Colonic mucosa (tissue), 4 donors: ENCODE measurements at regions not wholly inside any gene's neighbourhood (a gene's known extent, or its start where the extent isn't known, plus 50 kb on each side); places are given as distances from the start of the nearest gene placed in this dataset.
"Not testable (repeated sequence)": the region's sequence is repeated elsewhere in the genome, so short reads cannot be mapped to it uniquely, and the experiment has no call there.

Experiments used
- DNase-seq: peaks from one replicate; pipeline ENCODE4 v3.0.0-alpha.2; 2020
- H3K27ac ChIP-seq: fragments of 200-600 bp; one replicate; pipeline ENCODE4 v1.8.0; 2021
- H3K27me3 ChIP-seq: fragments of 200-600 bp; one replicate; pipeline ENCODE4 v1.8.0; 2021
- H3K36me3 ChIP-seq: fragments of 200-600 bp; one replicate; pipeline ENCODE4 v1.8.0; 2021
- H3K4me1 ChIP-seq: fragments of 200-600 bp; one replicate; pipeline ENCODE4 v1.8.0; 2021; ENCODE audit warnings: mild to moderate bottlenecking
- H3K4me3 ChIP-seq: fragments of 200-600 bp; one replicate; pipeline ENCODE4 v1.8.0; 2021
- H3K9ac ChIP-seq, 2 donors: one replicate each; pipeline ENCODE4 v1.7.0; 2013; ENCODE audit warnings: control low read depth in 2 of 2, low read depth in 2 of 2, low read length in 2 of 2
- H3K9me3 ChIP-seq: fragments of 200-600 bp; one replicate; pipeline ENCODE4 v1.8.0; 2021
- CTCF ChIP-seq: fragments of 200-600 bp; IDR thresholded peaks from one replicate; pipeline ENCODE4 v1.8.0; 2022; ENCODE audit warnings: antibody characterized with exemption, mild to moderate bottlenecking
- intact Hi-C: fragments of 100-400 bp; cut with DNase I; formaldehyde crosslinking; loops from one replicate; pipeline ENCODE4 v1.14.1; 2022
- donor health status: healthy.
- donor health status: DM: no; HTN: no; CAD: no.
- donor health status: DM: no; HTN: no; CAD: no.

- TF ChIP-seq CTCF: no peak
- H3K27me3 ChIP-seq: no peaks in the 10 kb centered on the region
- peak overlapping the region; percentile 34 for H3K27ac ChIP-seq
- DNase-seq: peak; percentile 62
- H3K4me1 ChIP-seq: no peaks in the 10 kb centered on the region
- no peaks in the 10 kb centered on the region for H3K9me3 ChIP-seq
- intact Hi-C loops: no loop called here
- no peaks in the 10 kb centered on the region for H3K36me3 ChIP-seq
- peak overlapping the region in 1 of 2 donors; percentile 17 for H3K9ac ChIP-seq
- no peak overlapping the region for H3K4me3 ChIP-seq
Measured at GRCh38 chr12:124159655-124160054, 135.2 kb upstream of the RFLNA start.

- Histone ChIP-seq H3K27me3 (no peaks in the 10 kb centered on the region), H3K36me3 (no peaks in the 10 kb centered on the region), H3K27ac (peak overlapping the region; percentile 34), H3K4me1 (no peaks in the 10 kb centered on the region), H3K4me3 (no peak overlapping the region), H3K9ac (peak overlapping the region in 1 of 2 donors; percentile 17), H3K9me3 (no peaks in the 10 kb centered on the region)
- no peak for TF ChIP-seq CTCF
- intact Hi-C loops: no loop called here
- DNase-seq: no peak
Measured at GRCh38 chr12:124160097-124160756, 134.7 kb upstream of the RFLNA start.

- H3K4me1 ChIP-seq, DNase-seq, H3K4me3 ChIP-seq, H3K27ac ChIP-seq, intact Hi-C loops, H3K9me3 ChIP-seq, H3K36me3 ChIP-seq, H3K27me3 ChIP-seq, H3K9ac ChIP-seq: not testable (repeated sequence)
Measured at GRCh38 chr12:124161402-124161801, 133.5 kb upstream of the RFLNA start.

- intact Hi-C loops: no loop called here
- Histone ChIP-seq H3K4me1 (no peaks in the 10 kb centered on the region), H3K27me3 (no peaks in the 10 kb centered on the region), H3K9me3 (no peaks in the 10 kb centered on the region), H3K36me3 (no peaks in the 10 kb centered on the region), H3K27ac (peak overlapping the region; percentile 43), H3K4me3 (no peak overlapping the region), H3K9ac (no peak overlapping the region)
- peak; percentile 71 for DNase-seq
- TF ChIP-seq CTCF: no peak
Measured at GRCh38 chr12:124162151-124163110, 132.5 kb upstream of the RFLNA start.

- Histone ChIP-seq H3K27me3 (no peaks in the 10 kb centered on the region), H3K27ac (no peak overlapping the region), H3K36me3 (no peaks in the 10 kb centered on the region), H3K4me3 (no peak overlapping the region), H3K9ac (no peak overlapping the region), H3K4me1 (no peaks in the 10 kb centered on the region), H3K9me3 (no peaks in the 10 kb centered on the region)
- no peak for DNase-seq
- intact Hi-C loops: no loop called here
- no peak for TF ChIP-seq CTCF
Measured at GRCh38 chr12:124165695-124166094, 129.2 kb upstream of the RFLNA start.

GRCh38 chr12:124167141-124167540 lies 127.8 kb upstream of the RFLNA start:
- no peaks in the 10 kb centered on the region for H3K9me3 ChIP-seq
- H3K9ac ChIP-seq: no peak overlapping the region
- intact Hi-C loops: no loop called here
- no peak for DNase-seq
- no peak overlapping the region for H3K27ac ChIP-seq
- no peak for TF ChIP-seq CTCF
- no peaks in the 10 kb centered on the region for H3K4me1 ChIP-seq
- H3K36me3 ChIP-seq: no peaks in the 10 kb centered on the region
- H3K27me3 ChIP-seq: no peaks in the 10 kb centered on the region
- no peak overlapping the region for H3K4me3 ChIP-seq
